Hematopoietic multipotent progenitor cell treated with erythropoietin and hydrocortisone succinate and interleukin-3 and kit ligand, for 8 days (in vitro differentiated cells): ENCODE measurements at regions not wholly inside any gene's neighbourhood (a gene's known extent, or its start where the extent isn't known, plus 50 kb on each side); places are given as distances from the start of the nearest gene placed in this dataset.
"Not testable (repeated sequence)": the region's sequence is repeated elsewhere in the genome, so short reads cannot be mapped to it uniquely, and the experiment has no call there.

ENCODE experiments used
- DNase-seq: peaks from one replicate; pipeline ENCODE4 v3.0.0-alpha.2; 2015

GRCh38 chr3:130800829-130801228 lies 54.2 kb upstream of the PIK3R4 start:
- no peak for DNase-seq

DNA sequence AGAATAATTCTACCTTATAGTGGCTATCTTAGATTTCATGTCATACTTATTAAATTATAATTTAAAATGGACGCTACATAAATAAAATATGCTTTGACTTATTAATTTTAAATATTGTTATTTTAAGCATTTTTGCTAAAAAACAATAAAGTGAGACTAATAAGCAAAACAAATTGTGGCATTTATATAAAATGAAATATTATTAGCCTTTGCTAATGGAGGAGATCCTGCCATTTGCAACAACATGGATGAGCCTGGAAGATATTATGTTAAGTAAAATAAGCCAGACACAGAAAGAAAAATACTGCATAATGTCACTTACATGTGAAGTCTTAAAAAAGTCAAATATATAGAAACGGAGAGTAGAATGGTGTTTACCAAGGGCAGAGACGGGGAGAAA lies 54.8 kb upstream of the PIK3R4 start:
- no peak for DNase-seq

DNA sequence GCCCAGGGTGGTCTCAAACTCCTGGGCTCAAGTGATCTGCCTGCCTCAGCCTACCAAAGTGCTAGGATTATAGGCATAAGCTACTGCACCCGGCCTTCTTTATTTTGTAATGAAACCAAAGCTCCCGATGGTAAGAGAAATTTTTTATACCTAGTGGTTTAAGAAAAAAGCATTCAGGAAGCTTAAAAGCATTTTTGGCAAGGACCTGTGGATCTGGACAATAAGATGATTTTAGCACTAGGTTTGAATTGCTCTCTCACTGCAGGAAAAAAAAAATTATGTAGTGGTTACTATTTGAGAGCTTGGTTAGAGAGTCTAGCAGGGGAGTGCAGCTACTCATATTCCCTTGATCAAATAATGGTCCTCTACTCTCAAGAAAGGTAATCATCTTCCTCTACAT lies 64.9 kb upstream of the PIK3R4 start:
- no peak for DNase-seq

GRCh38 chr3:130814691-130815472 lies 68.3 kb upstream of the PIK3R4 start:
- DNase-seq = no peak

- DNase-seq = no peak
Measured at GRCh38 chr3:130816561-130817445, 70.2 kb upstream of the PIK3R4 start.

- DNase-seq = not testable (repeated sequence)
Measured at GRCh38 chr3:130818066-130818465, 71.4 kb upstream of the PIK3R4 start.

DNA sequence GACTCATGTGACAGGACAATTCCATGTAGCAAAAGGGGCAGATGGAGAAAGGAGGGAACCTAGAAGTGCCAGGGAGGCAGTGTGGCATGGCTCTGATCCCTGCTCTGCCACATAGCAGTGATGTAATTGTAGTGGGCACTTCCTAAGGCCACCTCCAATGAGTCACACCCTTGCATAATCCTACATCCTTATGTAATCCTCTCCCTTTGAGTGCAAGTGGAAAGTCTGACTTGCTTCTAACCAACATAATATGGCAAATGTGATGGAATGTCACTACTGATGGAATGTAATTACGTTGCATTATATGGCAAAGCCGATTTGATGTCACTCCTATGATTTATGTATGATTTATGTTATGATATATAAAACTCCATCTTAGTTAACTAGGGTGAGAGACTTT lies 72.9 kb upstream of the ATP2C1 start:
- DNase-seq = peak; percentile 17

GRCh38 chr3:130821806-130822205 lies 72.1 kb upstream of the ATP2C1 start:
- no peak for DNase-seq

DNA sequence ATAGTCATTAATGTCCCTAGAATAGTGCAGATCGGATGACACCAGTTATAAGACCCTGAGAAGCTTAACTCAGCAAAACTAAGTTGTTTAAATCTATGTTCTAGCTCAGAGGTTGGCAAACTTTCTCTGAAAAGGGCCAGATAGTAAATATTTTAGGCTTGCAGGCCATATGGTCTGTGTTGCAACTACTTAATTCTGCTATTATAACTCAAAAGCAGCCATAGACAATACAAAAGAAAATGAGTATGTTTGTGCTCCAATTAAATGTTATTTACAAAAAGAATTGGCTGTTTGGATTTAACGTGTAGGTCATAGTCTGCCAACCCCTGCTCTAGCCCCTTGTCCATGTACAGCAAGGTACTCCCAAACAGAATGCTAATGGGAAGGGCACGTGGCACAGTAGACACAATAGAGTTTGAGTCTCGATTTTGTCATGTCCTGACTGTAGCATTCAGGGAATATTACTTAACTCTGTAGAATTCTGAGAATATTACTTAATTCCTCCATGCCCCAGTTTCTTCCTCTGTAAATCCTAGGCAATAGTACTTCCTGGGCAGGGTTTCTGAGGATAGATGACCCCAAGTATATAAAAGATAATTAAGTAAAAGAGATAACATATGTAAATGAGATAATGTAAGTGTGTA lies 70.5 kb upstream of the ATP2C1 start:
- no peak for DNase-seq

- no peak for DNase-seq
Measured at GRCh38 chr3:130823996-130824395, 69.9 kb upstream of the ATP2C1 start.

DNA sequence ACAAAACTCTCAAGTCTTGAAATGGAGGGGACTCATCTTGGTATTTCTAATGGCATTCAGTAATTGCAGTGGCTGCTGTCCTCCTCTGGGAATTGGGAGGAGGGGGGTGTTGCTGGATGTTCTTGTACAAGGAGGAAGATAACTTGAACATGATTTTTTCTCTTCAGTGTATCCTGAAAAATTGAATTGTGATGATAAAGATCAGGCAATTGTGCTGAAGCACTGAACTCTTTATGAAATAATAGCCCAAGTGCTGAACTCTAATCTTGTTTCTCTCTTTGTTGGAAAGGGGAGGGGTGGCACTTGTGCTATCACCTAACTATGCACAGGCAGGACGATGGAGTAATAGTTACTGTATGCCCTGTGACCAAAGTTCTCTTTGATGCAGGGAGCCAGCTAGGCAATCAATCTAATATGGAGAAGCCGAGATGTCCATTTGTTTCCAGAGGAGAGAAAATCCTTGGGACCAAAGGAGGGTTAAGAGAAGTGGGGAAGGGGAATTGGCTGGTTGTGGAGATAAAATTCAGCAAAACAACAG lies 68.1 kb upstream of the ATP2C1 start:
- DNase-seq = no peak

- DNase-seq = peak; percentile 22
Measured at GRCh38 chr3:130826516-130827182, 67.2 kb upstream of the ATP2C1 start.

GRCh38 chr3:130827486-130827885 lies 66.4 kb upstream of the ATP2C1 start:
- no peak for DNase-seq

DNA sequence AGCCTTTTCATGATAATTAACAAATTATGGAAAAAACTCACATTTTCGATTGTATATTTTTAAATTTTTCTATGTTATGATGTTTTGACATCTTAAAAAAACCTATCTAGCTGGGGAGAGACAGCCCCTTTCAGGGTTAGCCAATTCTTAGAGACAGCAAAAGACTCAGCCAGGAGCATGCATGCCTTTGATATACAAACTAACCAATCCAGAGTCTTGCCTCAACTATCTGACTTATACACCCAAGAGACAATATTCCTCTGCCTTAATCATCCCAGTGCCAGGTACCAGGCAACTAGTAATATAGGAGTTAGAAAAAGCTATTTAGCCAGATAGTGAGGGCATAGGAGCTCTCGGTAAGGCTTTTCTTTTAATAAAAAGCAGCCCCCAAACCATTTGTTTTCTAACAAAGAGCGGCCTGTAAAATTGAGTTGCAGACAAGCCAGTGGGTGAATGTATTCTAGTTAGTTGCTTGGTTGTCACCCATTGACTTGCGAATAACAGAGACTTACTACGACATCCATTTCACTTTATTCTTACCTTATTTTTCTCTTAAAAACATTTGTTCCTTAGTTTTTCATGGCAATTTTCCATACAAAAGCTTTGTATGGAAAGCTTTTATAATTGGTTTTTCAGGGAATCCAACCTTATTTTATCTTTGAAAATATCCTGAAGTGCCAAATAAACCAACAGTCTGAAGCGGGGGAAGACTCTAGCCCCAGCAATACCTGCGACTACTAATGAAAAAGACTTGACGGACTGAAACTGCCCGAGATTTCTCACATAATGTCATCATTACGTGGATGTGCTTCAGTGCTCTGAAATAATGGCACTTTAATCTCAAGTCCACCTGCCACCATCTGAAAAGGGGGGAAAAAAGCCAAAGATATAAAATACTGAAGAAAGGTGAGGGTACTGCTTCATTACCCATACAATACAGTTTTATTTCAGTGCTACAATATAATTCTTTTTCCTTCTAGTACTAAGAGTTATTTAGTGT lies 64.6 kb upstream of the ATP2C1 start:
- peak; percentile 91 for DNase-seq

DNA sequence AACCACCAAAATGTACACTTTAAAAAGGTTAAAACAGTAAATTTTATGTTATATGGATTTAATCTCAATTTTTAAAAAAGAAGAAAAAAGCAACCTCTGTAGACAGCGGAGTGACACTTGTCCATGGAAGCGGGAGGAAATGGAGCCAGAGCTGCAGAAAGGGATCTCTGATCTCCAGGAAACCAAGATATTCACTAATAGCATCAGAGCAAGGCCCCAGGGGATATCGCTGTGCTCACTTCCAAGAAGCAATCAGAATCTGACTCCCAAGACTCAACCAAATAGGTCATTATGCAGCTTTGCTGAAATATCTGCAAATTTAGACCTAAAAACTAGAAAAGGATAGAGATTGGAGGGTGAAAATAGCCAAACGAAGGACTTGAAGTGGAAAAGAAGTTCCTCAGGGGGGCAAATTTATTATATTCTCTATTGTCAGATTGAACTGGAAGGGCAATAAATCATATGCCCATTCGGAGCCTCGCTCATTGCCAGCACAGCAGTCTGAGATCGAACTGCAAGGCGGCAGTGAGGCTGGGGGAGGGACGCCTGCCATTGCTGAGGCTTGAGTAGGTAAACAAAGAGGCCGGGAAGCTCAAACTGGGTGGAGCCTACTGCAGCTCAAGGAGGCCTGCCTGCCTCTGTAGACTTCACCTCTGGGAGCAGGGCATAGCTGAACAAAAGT lies 62.0 kb upstream of the ATP2C1 start:
- no peak for DNase-seq

DNA sequence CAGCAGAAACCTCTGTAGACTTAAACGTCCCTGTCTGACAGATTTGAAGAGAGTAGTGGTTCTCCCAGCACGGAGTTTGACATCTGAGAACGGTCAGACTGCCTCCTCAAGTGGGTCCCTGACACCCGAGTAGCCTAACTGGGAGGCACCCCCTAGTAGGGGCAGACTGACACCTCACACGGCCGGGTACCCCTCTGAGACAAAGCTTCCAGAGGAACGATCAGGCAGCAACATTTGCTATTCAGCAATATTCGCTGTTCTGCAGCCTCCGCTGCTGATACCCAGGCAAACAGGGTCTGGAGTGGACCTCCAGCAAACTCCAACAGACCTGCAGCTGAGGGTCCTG lies 61.5 kb upstream of the ATP2C1 start:
- not testable (repeated sequence) for DNase-seq

DNA sequence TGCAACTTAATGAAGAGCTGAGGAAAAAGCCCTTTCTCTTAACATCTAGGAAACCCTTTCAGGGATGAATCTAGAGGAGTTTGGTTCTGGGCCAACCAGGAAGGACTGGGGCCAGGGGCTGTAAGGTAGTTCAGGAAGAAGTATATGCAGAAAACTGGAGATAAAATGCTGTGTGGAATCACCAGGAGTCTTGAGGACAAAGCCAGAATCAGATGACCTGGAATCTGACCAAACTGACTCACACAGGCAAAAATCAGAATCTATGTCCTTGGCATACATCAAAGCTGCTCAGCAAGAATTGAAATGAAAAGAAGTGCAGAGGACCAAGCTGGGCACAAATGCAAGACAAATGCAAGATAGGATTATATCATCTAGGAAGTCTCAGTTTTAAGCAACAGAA lies 59.4 kb upstream of the ATP2C1 start:
- no peak for DNase-seq

GRCh38 chr3:130835483-130835882 lies 58.4 kb upstream of the ATP2C1 start:
- no peak for DNase-seq

DNA sequence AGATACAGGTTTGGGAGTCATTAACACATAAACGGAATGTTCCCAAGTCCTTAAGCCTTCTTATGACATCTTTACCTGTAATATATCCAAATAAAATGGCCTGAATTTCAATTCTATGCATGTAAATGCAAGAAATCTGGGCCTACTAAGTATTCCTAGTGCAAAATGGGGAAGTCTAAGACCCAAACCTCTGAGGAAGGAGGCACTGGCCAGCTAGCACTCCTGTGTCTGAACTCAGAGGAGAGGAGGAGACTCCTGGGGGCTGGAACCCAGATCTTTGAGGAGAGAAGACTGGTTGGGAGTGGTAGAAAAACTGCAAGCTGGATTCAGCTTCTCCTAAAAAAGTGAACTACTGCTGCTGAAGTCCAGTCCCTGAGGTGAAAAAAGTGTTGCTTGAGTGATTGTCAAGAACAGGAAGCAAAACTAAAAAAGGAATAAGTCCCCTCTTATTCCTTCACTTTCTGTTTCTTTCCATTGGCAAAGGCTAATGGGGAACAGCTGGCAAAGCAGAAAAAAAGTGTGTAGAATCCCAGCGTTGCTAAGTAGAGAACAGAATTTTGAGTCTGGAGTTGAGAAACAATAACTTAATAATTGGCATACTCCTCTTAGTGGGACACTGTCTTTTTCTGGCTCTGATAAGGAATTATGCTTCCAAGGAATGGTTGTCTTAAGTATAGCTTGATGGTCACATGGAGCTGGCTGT lies 54.8 kb upstream of the ATP2C1 start:
- no peak for DNase-seq

- no peak for DNase-seq
Measured at GRCh38 chr3:130839813-130840212, 54.1 kb upstream of the ATP2C1 start.
